HepG2 (cell line): ENCODE measurements at regions not wholly inside any gene's neighbourhood (a gene's known extent, or its start where the extent isn't known, plus 50 kb on each side); places are given as distances from the start of the nearest gene placed in this dataset.

Experiments used
- ATAC-seq: fragments of 200-7000 bp; cut with Tn5 transposase; 3 replicates; pipeline ENCODE4 v1.9.1; 2020; ENCODE audit warnings: mild to moderate bottlenecking, moderate library complexity
- BruUV-seq: library from RNA; stranded (reverse); fragments of 400-500 nt; replicated peaks from 2 replicates; lab custom pipeline; 2021; lab: Mats Ljungman, UMichigan
- CTCF ChIA-PET: fragments of 300-600 bp; formaldehyde crosslinking; extraction: SDS; loops from one replicate; lab custom pipeline; 2021; ENCODE audit warnings: low total read pairs, inconsistent platforms, low intra/inter-chr PET ratio; lab: Yijun Ruan, JAX
- POLR2A ChIA-PET: fragments of 350-600 bp; sonication (Branson Sonifier 250); formaldehyde crosslinking; loops from one replicate; lab custom pipeline; 2020; ENCODE audit warnings: antibody characterized with exemption, inconsistent platforms; lab: Yijun Ruan, JAX
- DNase-seq: peaks from one replicate; pipeline ENCODE4 v3.0.0-alpha.2; 2015; ENCODE audit warnings: low spot score
- FAIRE-seq: peaks from 3 replicates; lab custom pipeline; 2011; peaks lifted over from hg19 to GRCh38; lab: Jason Lieb, UNC
- H2AFZ ChIP-seq: one replicate; pipeline ENCODE4 v1.6.1; 2011; ENCODE audit warnings: low read length, inconsistent platforms
- H3K27ac ChIP-seq: fragments of 300-600 bp; 3 replicates; pipeline ENCODE4 v1.8.0; 2011; ENCODE audit warnings: mixed run types, mild to moderate bottlenecking, mixed read lengths, low read length, inconsistent platforms; ENCODE audit not compliant: insufficient read depth; ENCODE audit errors: extremely low read length
- H3K27me3 ChIP-seq, 2 experiments: fragments of 200-600 bp in 1 of 2; 2 replicates in 1 of 2; 3 replicates in 1 of 2; pipeline versions ENCODE4 v1.6.0 to v1.8.0; 2011; ENCODE audit warnings: low read length in 2 of 2, mild to moderate bottlenecking in 2 of 2, moderate library complexity in 2 of 2, inconsistent platforms in 1 of 2; ENCODE audit not compliant: insufficient read depth in 2 of 2, control insufficient read depth in 1 of 2
- H3K36me3 ChIP-seq, 2 experiments: fragments of 200-600 bp in 1 of 2; replicated peaks in 1 of 2; 2 replicates in 1 of 2; 3 replicates in 1 of 2; pipeline versions ENCODE4 v1.5.1 to v1.8.0; 2011; ENCODE audit warnings: low read length in 2 of 2, inconsistent platforms in 1 of 2; ENCODE audit not compliant: insufficient read depth in 2 of 2, control insufficient read depth in 1 of 2
- H3K4me1 ChIP-seq: 2 replicates; pipeline ENCODE4 v1.5.1; 2012; ENCODE audit warnings: low read length, inconsistent platforms; ENCODE audit not compliant: insufficient read depth
- H3K4me2 ChIP-seq: 2 replicates; pipeline ENCODE4 v1.6.0; 2011; ENCODE audit warnings: low read depth, low read length, inconsistent platforms
- H3K4me3 ChIP-seq, 3 experiments: fragments of 200-600 bp in 1 of 3; sonication (generic), shearing (Covaris generic) in 1 of 3; replicated peaks in 1 of 3; 2 replicates each; pipeline ENCODE4 v1.5.1; 2011 to 2016; ENCODE audit warnings: low read length in 3 of 3, inconsistent platforms in 2 of 3, low read depth in 2 of 3, mild to moderate bottlenecking in 2 of 3, control low read depth in 1 of 3, mixed read lengths in 1 of 3; ENCODE audit not compliant: insufficient read depth in 1 of 3
- H3K79me2 ChIP-seq: one replicate; pipeline ENCODE4 v1.6.1; 2011; ENCODE audit warnings: low read length, inconsistent platforms; ENCODE audit not compliant: insufficient read depth
- H3K9ac ChIP-seq: 2 replicates; pipeline ENCODE4 v1.6.0; 2011; ENCODE audit warnings: mild to moderate bottlenecking, low read depth, low read length, inconsistent platforms; ENCODE audit not compliant: insufficient read depth
- H3K9me3 ChIP-seq: 2 replicates; pipeline ENCODE4 v1.5.1; 2012; ENCODE audit warnings: mild to moderate bottlenecking, low read length
- H4K20me1 ChIP-seq: 2 replicates; pipeline ENCODE4 v1.6.0; 2011; ENCODE audit warnings: inconsistent platforms, mild to moderate bottlenecking, low read length, moderate library complexity; ENCODE audit not compliant: insufficient read depth
- ATF6 ChIP-seq: sonication (generic); formaldehyde crosslinking; conservative IDR thresholded peaks from 2 replicates; pipeline ENCODE4 v1.4.0; 2020; ENCODE audit warnings: missing genetic modification reagents
- DMAP1 ChIP-seq: IDR thresholded peaks from 2 replicates; pipeline ENCODE4 v1.6.1; 2016
- KDM5A ChIP-seq: fragments of 200-600 bp; sonication (generic); IDR thresholded peaks from 2 replicates; pipeline ENCODE4 v1.7.0; 2018; ENCODE audit warnings: antibody characterized with exemption, mild to moderate bottlenecking, low read length, borderline replicate concordance
- MEIS1 ChIP-seq: sonication (generic); formaldehyde crosslinking; IDR thresholded peaks from 2 replicates; pipeline ENCODE4 v1.9.0; 2021; ENCODE audit warnings: mild to moderate bottlenecking, missing genetic modification reagents, moderate library complexity, borderline replicate concordance
- MIER3 ChIP-seq: IDR thresholded peaks from 2 replicates; pipeline ENCODE4 v1.6.1; 2016; ENCODE audit warnings: missing compliant biosample characterization, borderline replicate concordance
- MLX ChIP-seq: IDR thresholded peaks from 2 replicates; pipeline ENCODE4 v1.6.1; 2016
- ZFAT ChIP-seq: sonication (generic); formaldehyde crosslinking; conservative IDR thresholded peaks from 2 replicates; pipeline ENCODE4 v1.8.1; 2023; ENCODE audit warnings: missing genetic modification reagents, inconsistent platforms
- ZNF577 ChIP-seq: sonication (generic); formaldehyde crosslinking; IDR thresholded peaks from 2 replicates; pipeline ENCODE4 v1.4.0; 2020; ENCODE audit warnings: mild to moderate bottlenecking, low read depth, missing genetic modification reagents, borderline replicate concordance
- WGBS: methylation state at CpG from one replicate; pipeline ENCODE4 v1.1.6; 2017; ENCODE audit warnings: low lambda C conversion rate; 5-methylcytosine and 5-hydroxymethylcytosine counted together
- in situ Hi-C: cut with HindIII; loops from 2 replicates; pipeline ENCODE4 v1.10.0; 2017; ENCODE audit warnings: low pct_unique_long_range_greater_than_20kb; ENCODE audit not compliant: extremely low pct_ligation_motif_present
- intact Hi-C: fragments of 100-400 bp; cut with micrococcal nuclease; formaldehyde crosslinking; loops from one replicate; pipeline ENCODE4 v1.10.0; 2022; ENCODE audit not compliant: unreplicated experiment

DNA sequence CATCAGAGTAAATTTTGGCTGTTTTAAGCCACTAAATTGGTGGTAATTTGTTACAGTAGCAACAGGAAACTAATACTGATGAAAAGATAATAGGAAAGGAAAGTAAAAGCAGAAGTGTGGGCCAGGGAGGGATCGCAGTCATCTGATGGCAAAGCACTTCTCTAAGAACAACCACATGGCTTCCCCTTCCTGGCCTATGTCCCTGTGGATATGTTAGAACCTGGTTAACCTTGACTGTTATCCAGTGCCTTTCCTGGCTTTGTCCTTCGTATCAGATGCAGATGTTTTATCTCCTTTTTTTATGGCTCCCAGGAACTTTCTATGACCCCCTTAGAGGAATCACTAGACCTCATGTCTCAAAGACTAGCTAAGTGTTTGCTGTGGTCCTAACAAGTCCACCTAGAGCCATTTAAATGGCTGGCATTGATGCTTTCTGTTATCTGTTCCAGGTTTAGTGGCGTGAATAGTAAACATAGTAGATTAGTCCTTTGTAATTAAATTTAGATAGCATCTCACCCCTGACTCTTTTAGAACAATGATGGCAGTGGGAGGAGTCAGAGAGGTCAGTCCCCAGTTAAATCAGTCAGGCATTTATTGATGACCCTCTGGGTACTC lies 79.2 kb upstream of the PHACTR2 start (continued):
- TF ChIP-seq MEIS1 (no peak), ZFAT (CRISPR knock-in tag) (no peak), DMAP1 (CRISPR knock-in tag) (no peak), ATF6 (no peak), MIER3 (CRISPR knock-in tag) (no peak)

- ChIA-PET POLR2A (no interaction called here), CTCF (no interaction called here)
- ATAC-seq (no peak; the same call in 2 of the 3 replicates), FAIRE-seq (no peak), DNase-seq (no peak)
- no peak overlapping the region for H3K4me2 ChIP-seq
- intact Hi-C loops (no loop called here), in situ Hi-C loops (no loop called here)
- no peaks in the 10 kb centered on the region for H3K4me1 ChIP-seq
- H3K36me3 ChIP-seq: no peaks in the 10 kb centered on the region
- no TSS peak for BruUV-seq
- H3K27ac ChIP-seq: no peak overlapping the region
- no peaks in the 10 kb centered on the region for H3K79me2 ChIP-seq
- H3K4me3 ChIP-seq: no peak overlapping the region
- no peaks in the 10 kb centered on the region for H4K20me1 ChIP-seq
- no peaks in the 10 kb centered on the region for H3K27me3 ChIP-seq
- TF ChIP-seq ZNF577 (CRISPR knock-in tag) (no peak), KDM5A (no peak), MLX (no peak)
- no peak overlapping the region for H2AFZ ChIP-seq
- no peak overlapping the region for H3K9ac ChIP-seq
- H3K9me3 ChIP-seq: no peaks in the 10 kb centered on the region
- 56% methylated on average over 4 of the region's 4 CpGs for WGBS
These were observed 80.9 kb upstream of the PHACTR2 start for GRCh38 chr6:143596866-143597265.
